Endothelial cell of umbilical vein (primary cell): ENCODE measurements at regions not wholly inside any gene's neighbourhood (a gene's known extent, or its start where the extent isn't known, plus 50 kb on each side); places are given as distances from the start of the nearest gene placed in this dataset.

ENCODE experiments used
- BruUV-seq: library from RNA; stranded (reverse); fragments of 400-500 nt; replicated peaks from 2 replicates; lab custom pipeline; 2021; lab: Mats Ljungman, UMichigan
- CTCF ChIA-PET: fragments of 300-600, 350-600 bp; sonication (Branson Sonifier 250); formaldehyde crosslinking; loops from one replicate; lab custom pipeline; 2021; ENCODE audit warnings: antibody characterized with exemption, inconsistent platforms; lab: Charles Lee
- POLR2A ChIA-PET: fragments of 300-600, 350-600 bp; sonication (Branson Sonifier 250); formaldehyde crosslinking; loops from one replicate; lab custom pipeline; 2021; ENCODE audit warnings: antibody characterized with exemption, inconsistent platforms; lab: Charles Lee
- DNase-seq: peaks from one replicate; pipeline ENCODE4 v3.0.0-alpha.2; 2011; ENCODE audit warnings: low read depth, low spot score
- FAIRE-seq: peaks from 2 replicates; lab custom pipeline; 2011; peaks lifted over from hg19 to GRCh38; lab: Jason Lieb, UNC
- H2AFZ ChIP-seq: 2 replicates; pipeline ENCODE4 v1.6.0; 2012; ENCODE audit warnings: low read depth, low read length, control low read depth, inconsistent platforms
- H3K27ac ChIP-seq: 2 replicates; pipeline ENCODE4 v1.5.1; 2011; ENCODE audit warnings: low read depth, mild to moderate bottlenecking, control low read depth, low read length, moderate library complexity; ENCODE audit not compliant: insufficient read depth
- H3K27me3 ChIP-seq, 2 experiments: 2 replicates each; pipeline versions ENCODE4 v1.6.0 to v1.6.1; 2011; ENCODE audit warnings: low read length in 2 of 2, mixed read lengths in 1 of 2; ENCODE audit not compliant: control insufficient read depth in 2 of 2, insufficient read depth in 2 of 2
- H3K36me3 ChIP-seq, 2 experiments: 2 replicates in 1 of 2; 3 replicates in 1 of 2; pipeline ENCODE4 v1.5.1; 2011; ENCODE audit warnings: low read length in 2 of 2, mild to moderate bottlenecking in 1 of 2, moderate library complexity in 1 of 2; ENCODE audit not compliant: control insufficient read depth in 2 of 2, insufficient read depth in 2 of 2; ENCODE audit errors: extremely low read depth in 1 of 2
- H3K4me1 ChIP-seq: 3 replicates; pipeline ENCODE4 v1.5.1; 2011; ENCODE audit warnings: mild to moderate bottlenecking, low read length; ENCODE audit not compliant: control insufficient read depth, insufficient read depth; ENCODE audit errors: extremely low read depth
- H3K4me2 ChIP-seq: 2 replicates; pipeline ENCODE4 v1.6.1; 2011; ENCODE audit warnings: low read length, control low read depth, mixed read lengths; ENCODE audit not compliant: insufficient read depth
- H3K4me3 ChIP-seq, 3 experiments: fragments of 200-600 bp in 1 of 3; sonication (generic), shearing (Covaris generic) in 1 of 3; replicated peaks in 1 of 3; 2 replicates each; pipeline ENCODE4 v1.5.1; 2011 to 2016; ENCODE audit warnings: control low read depth in 3 of 3, low read length in 3 of 3, mild to moderate bottlenecking in 2 of 3, inconsistent platforms in 1 of 3, low read depth in 1 of 3, moderate library complexity in 1 of 3; ENCODE audit not compliant: insufficient read depth in 1 of 3
- H3K79me2 ChIP-seq: 2 replicates; pipeline ENCODE4 v1.6.0; 2012; ENCODE audit warnings: low read length, inconsistent platforms; ENCODE audit not compliant: control insufficient read depth, insufficient read depth
- H3K9ac ChIP-seq: replicated peaks from 2 replicates; pipeline ENCODE3; 2011; ENCODE audit warnings: low read length, control low read depth; ENCODE audit not compliant: insufficient read depth; ENCODE audit errors: extremely low read depth
- H3K9me1 ChIP-seq: replicated peaks from 3 replicates; pipeline ENCODE4 v1.6.0; 2011; ENCODE audit warnings: mild to moderate bottlenecking, low read length; ENCODE audit not compliant: control insufficient read depth, insufficient read depth; ENCODE audit errors: extremely low read depth
- H3K9me3 ChIP-seq: replicated peaks from 2 replicates; pipeline ENCODE4 v1.5.1; 2012; ENCODE audit warnings: low read length, inconsistent platforms; ENCODE audit not compliant: control insufficient read depth, insufficient read depth
- H4K20me1 ChIP-seq: replicated peaks from 2 replicates; pipeline ENCODE3; 2011; ENCODE audit warnings: mild to moderate bottlenecking, low read length; ENCODE audit not compliant: control insufficient read depth, insufficient read depth; ENCODE audit errors: extremely low read depth
- EZH2 ChIP-seq: IDR thresholded peaks from 2 replicates; pipeline ENCODE4 v1.6.1; 2012; ENCODE audit warnings: borderline replicate concordance, low read depth, mild to moderate bottlenecking, moderate library complexity, low read length, inconsistent platforms; ENCODE audit not compliant: severe bottlenecking
- FOS ChIP-seq: IDR thresholded peaks from 2 replicates; pipeline ENCODE4 v1.6.1; 2011; ENCODE audit warnings: mild to moderate bottlenecking, low read length, moderate library complexity, borderline replicate concordance; ENCODE audit not compliant: insufficient read depth
- GATA2 ChIP-seq: IDR thresholded peaks from 2 replicates; pipeline ENCODE4 v1.7.0; 2011; ENCODE audit warnings: low read depth, mild to moderate bottlenecking, moderate library complexity, mixed read lengths, low read length; ENCODE audit not compliant: insufficient read length, insufficient read depth
- JUN ChIP-seq: IDR thresholded peaks from 2 replicates; pipeline ENCODE4 v1.6.1; 2011; ENCODE audit warnings: borderline replicate concordance, low read depth; ENCODE audit not compliant: insufficient read length, insufficient read depth
- MYC ChIP-seq: IDR thresholded peaks from one replicate; pipeline ENCODE4 v1.6.1; 2011; ENCODE audit warnings: mild to moderate bottlenecking, low read depth, low read length
- POLR2A ChIP-seq: IDR thresholded peaks from 2 replicates; pipeline ENCODE4 v1.6.1; 2012; ENCODE audit warnings: low read depth, mild to moderate bottlenecking, control low read depth, low read length
- dilution Hi-C: fragments of 300-500 bp; cut with MboI; formaldehyde crosslinking; loops from one replicate; pipeline ENCODE4 v1.15.0; 2019; ENCODE audit warnings: low sequenced_read_pairs; ENCODE audit not compliant: extremely low pct_ligation_motif_present
- intact Hi-C: fragments of 100-400 bp; cut with micrococcal nuclease; formaldehyde crosslinking; loops from one replicate; pipeline ENCODE4 v1.10.0; 2022
- TF ChIP-seq, protein P1 (sequence below): IDR thresholded peaks from 2 replicates; pipeline ENCODE4 v1.6.1; 2011; ENCODE audit not compliant: insufficient read depth, insufficient read length
- TF ChIP-seq, protein P2 (sequence below), 2 donors: IDR thresholded peaks; 1 replicate in 1 of 2; 2 replicates in 1 of 2; pipeline ENCODE4 v1.5.1; 2011; ENCODE audit warnings: low read length in 2 of 2, mild to moderate bottlenecking in 2 of 2, moderate library complexity in 2 of 2, control low read depth in 1 of 2, inconsistent platforms in 1 of 2, low read depth in 1 of 2; ENCODE audit not compliant: insufficient read depth in 1 of 2; ENCODE audit errors: extremely low read depth in 1 of 2

DNA sequence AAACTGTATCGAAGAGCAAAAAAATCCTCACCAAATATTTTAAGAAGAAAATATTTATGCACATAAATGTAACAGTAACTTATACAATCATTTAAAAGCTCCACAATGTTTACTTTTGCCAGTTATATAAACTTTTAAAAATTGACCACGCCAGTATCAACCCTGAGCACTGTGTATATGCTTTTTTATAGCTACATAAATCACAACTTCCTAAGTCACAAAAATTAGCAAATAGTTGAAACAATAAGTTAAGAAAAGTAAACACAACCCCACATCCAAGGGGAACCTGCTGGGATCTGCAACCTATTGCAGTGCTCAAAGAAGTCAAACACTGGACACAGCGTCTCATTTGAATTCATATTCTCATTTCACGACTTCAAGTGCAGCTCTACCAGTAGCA, 89.8 kb upstream of the DST start:
- no peaks in the 10 kb centered on the region for H3K9me3 ChIP-seq
- ChIA-PET POLR2A (interaction anchor here (0.8 kb wide), 1 partner anchor 12 kb away, joined by 7 read pairs; no protein-coding TSS in a partner anchor), CTCF (interaction anchor here (0.8 to 2.3 kb wide), 15 partner anchors 10 to 119 kb away, joined by 3 to 13 read pairs (median 4); no protein-coding TSS in a partner anchor)
- no peak overlapping the region for H2AFZ ChIP-seq
- no peak overlapping the region for H3K9ac ChIP-seq
- peak overlapping the region; percentile 32 for H3K27ac ChIP-seq
- H4K20me1 ChIP-seq = peaks cover 3% of the 10 kb centered on the region
- no TSS peak for BruUV-seq
- H3K4me1 ChIP-seq = peaks cover 46% of the 10 kb centered on the region
- H3K4me2 ChIP-seq = peak overlapping the region; percentile 38
- dilution Hi-C loops = no loop called here
- H3K36me3 ChIP-seq = no peaks in the 10 kb centered on the region
- TF ChIP-seq, protein P1, sequence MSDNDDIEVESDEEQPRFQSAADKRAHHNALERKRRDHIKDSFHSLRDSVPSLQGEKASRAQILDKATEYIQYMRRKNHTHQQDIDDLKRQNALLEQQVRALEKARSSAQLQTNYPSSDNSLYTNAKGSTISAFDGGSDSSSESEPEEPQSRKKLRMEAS = no peak
- DNase-seq (peak; percentile 59), FAIRE-seq (no peak)
- intact Hi-C loops = no loop called here
- no peak overlapping the region for H3K4me3 ChIP-seq
- H3K9me1 ChIP-seq = no peaks in the 10 kb centered on the region
- no peaks in the 10 kb centered on the region for H3K27me3 ChIP-seq
- peaks cover 22% of the 10 kb centered on the region for H3K79me2 ChIP-seq

DNA sequence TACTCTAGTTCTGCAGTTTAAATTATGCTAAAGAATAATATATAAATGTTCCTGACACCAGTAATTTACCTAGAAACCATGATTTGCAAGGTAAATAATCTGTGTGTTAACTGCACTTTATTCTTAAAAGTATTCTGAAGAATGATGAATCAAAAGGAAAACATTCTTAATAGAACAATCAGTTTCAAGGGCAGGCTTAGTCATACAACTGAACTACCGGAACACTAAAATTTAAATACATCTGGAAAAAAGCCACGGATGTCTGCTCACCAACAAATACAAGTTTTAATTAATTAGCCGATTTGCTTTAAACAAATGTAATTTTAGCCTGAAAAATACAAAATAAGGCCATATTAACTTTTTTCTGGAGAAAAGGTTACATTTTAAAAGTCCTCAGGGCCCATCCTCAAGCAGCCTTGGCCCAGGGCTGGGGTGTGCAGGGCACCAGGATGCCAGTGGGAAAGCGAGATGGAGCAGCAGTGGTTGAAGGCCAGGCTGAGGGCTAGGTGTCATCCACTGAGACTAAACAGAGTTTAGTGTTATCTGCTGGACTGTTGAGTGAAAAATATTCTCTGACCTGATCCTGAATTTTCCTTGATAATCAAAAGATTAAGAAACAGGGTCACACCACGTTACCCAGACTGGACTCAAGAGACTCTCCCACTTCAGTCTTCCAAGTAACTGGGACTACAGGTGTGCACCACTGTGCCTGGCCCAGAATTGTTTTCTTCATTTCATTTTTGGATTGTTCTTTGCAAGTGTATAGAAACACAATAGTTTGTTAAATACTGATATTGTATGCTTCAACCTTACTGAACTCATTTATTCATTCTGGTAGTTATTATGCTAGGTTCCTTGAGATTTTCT, 88.2 kb upstream of the DST start:
- Histone ChIP-seq H3K27me3 (no peaks in the 10 kb centered on the region), H2AFZ (no peak overlapping the region), H3K4me2 (peak overlapping the region; percentile 94), H3K36me3 (no peaks in the 10 kb centered on the region), H3K4me3 (peak overlapping the region in 1 of 3 experiments; percentile 45), H3K9me3 (no peaks in the 10 kb centered on the region), H4K20me1 (no peaks in the 10 kb centered on the region), H3K4me1 (peaks cover 46% of the 10 kb centered on the region), H3K27ac (peak overlapping the region; percentile 77), H3K79me2 (peaks cover 25% of the 10 kb centered on the region), H3K9me1 (no peaks in the 10 kb centered on the region), H3K9ac (peak overlapping the region; percentile 50)
- ChIA-PET POLR2A (no interaction called here), CTCF (interaction anchor here (1.0 to 1.4 kb wide), 5 partner anchors 11 to 121 kb away, joined by 4 to 6 read pairs (median 4); no protein-coding TSS in a partner anchor)
- peak; percentile 84 for FAIRE-seq
- TF ChIP-seq EZH2 = no peak
- TF ChIP-seq, protein P1 = no peak
- TF ChIP-seq, protein P2, sequence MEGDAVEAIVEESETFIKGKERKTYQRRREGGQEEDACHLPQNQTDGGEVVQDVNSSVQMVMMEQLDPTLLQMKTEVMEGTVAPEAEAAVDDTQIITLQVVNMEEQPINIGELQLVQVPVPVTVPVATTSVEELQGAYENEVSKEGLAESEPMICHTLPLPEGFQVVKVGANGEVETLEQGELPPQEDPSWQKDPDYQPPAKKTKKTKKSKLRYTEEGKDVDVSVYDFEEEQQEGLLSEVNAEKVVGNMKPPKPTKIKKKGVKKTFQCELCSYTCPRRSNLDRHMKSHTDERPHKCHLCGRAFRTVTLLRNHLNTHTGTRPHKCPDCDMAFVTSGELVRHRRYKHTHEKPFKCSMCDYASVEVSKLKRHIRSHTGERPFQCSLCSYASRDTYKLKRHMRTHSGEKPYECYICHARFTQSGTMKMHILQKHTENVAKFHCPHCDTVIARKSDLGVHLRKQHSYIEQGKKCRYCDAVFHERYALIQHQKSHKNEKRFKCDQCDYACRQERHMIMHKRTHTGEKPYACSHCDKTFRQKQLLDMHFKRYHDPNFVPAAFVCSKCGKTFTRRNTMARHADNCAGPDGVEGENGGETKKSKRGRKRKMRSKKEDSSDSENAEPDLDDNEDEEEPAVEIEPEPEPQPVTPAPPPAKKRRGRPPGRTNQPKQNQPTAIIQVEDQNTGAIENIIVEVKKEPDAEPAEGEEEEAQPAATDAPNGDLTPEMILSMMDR (IDR thresholded peaks at IDR 0.05; ENCODE audit: extremely low read depth in 1 of 2, insufficient read depth in 1 of 2, low read depth in 1 of 2, low read length in 2 of 2) = no peak
- peak; percentile 86 for TF ChIP-seq FOS
- TF ChIP-seq POLR2A = no peak
- TF ChIP-seq MYC = no peak
- TF ChIP-seq GATA2 = no peak
- TF ChIP-seq JUN = peak; percentile 88
- DNase-seq = peak; percentile 83
- dilution Hi-C loops = no loop called here
- intact Hi-C loops = loop anchor here (1.0 to 2.0 kb wide), 2 partner anchors 12 to 16 kb away; no protein-coding TSS in a partner anchor
- BruUV-seq = no TSS peak
